Vagina (tissue), 2 donors: ENCODE measurements at regions not wholly inside any gene's neighbourhood (a gene's known extent, or its start where the extent isn't known, plus 50 kb on each side); places are given as distances from the start of the nearest gene placed in this dataset.

Experiments
- DNase-seq, 2 donors: peaks; one replicate each; pipeline ENCODE4 v3.0.0-alpha.2; 2017; ENCODE audit errors: extremely low spot score in 2 of 2
- H3K27ac ChIP-seq: fragments of 200-600 bp; sonication (generic); one replicate; pipeline ENCODE4 v1.5.1; 2019
- H3K27me3 ChIP-seq: fragments of 200-600 bp; sonication (generic); one replicate; pipeline ENCODE4 v1.5.1; 2019
- H3K36me3 ChIP-seq, 2 donors: fragments of 200-600 bp; sonication (generic); one replicate each; pipeline ENCODE4 v1.5.1; 2017 to 2019
- H3K4me1 ChIP-seq: fragments of 200-600 bp; sonication (generic); one replicate; pipeline ENCODE4 v1.5.1; 2019
- H3K4me3 ChIP-seq, 2 donors: fragments of 200-600 bp; sonication (generic); 1 replicate in 1 of 2; 2 replicates in 1 of 2; pipeline ENCODE4 v1.5.1; 2016 to 2019
- H3K9me3 ChIP-seq: fragments of 200-600 bp; sonication (generic); one replicate; pipeline ENCODE4 v1.5.1; 2019
- CTCF ChIP-seq, 3 experiments: fragments of 450-650 bp in 2 of 3; fragments of 200-600 bp in 1 of 3; sonication (generic) in 1 of 3; IDR thresholded peaks; one replicate each; pipeline ENCODE4 v1.5.1; 2017 to 2019; ENCODE audit warnings: antibody characterized with exemption in 3 of 3, mild to moderate bottlenecking in 2 of 3, moderate library complexity in 2 of 3
- POLR2A ChIP-seq, 2 donors: fragments of 450-650 bp; IDR thresholded peaks; one replicate each; pipeline ENCODE4 v1.6.1; 2017; ENCODE audit warnings: antibody characterized with exemption in 2 of 2, mild to moderate bottlenecking in 2 of 2, moderate library complexity in 2 of 2
- POLR2AphosphoS5 ChIP-seq, 2 donors: sonication (generic); formaldehyde crosslinking; IDR thresholded peaks; one replicate each; pipeline ENCODE4 v1.9.0; 2017; ENCODE audit warnings: antibody characterized with exemption in 2 of 2, mild to moderate bottlenecking in 2 of 2, low read depth in 1 of 2; ENCODE audit not compliant: insufficient read depth in 1 of 2
- intact Hi-C: fragments of 100-400 bp; cut with DNase I; formaldehyde crosslinking; loops from one replicate; pipeline ENCODE4 v1.15.1; 2023

GRCh38 chr1:234899730-234900072 lies 228.9 kb downstream of the TOMM20 start:
- intact Hi-C loops, result loop anchor here (5.0 kb wide), 1 partner anchor 92 kb away; no protein-coding TSS in a partner anchor
- no peak for DNase-seq
- no peaks in the 10 kb centered on the region for H3K27me3 ChIP-seq
- H3K36me3 ChIP-seq, result no peaks in the 10 kb centered on the region
- no peaks in the 10 kb centered on the region for H3K9me3 ChIP-seq
- TF ChIP-seq POLR2AphosphoS5 (IDR thresholded peaks at IDR 0.05; ENCODE audit: insufficient read depth in 1 of 2, low read depth in 1 of 2) (no peak), CTCF (IDR thresholded peaks at IDR 0.05) (no peak), POLR2A (IDR thresholded peaks at IDR 0.05) (no peak)
- H3K27ac ChIP-seq, result no peak overlapping the region
- H3K4me3 ChIP-seq, result no peak overlapping the region
- peaks cover 16% of the 10 kb centered on the region for H3K4me1 ChIP-seq

- Histone ChIP-seq H3K27ac (no peak overlapping the region), H3K27me3 (no peaks in the 10 kb centered on the region), H3K4me3 (no peak overlapping the region), H3K4me1 (peaks cover 21% of the 10 kb centered on the region), H3K36me3 (no peaks in the 10 kb centered on the region), H3K9me3 (no peaks in the 10 kb centered on the region)
- DNase-seq, result no peak
- intact Hi-C loops, result no loop called here
- TF ChIP-seq POLR2A (IDR thresholded peaks at IDR 0.05) (no peak), CTCF (IDR thresholded peaks at IDR 0.05) (no peak), POLR2AphosphoS5 (IDR thresholded peaks at IDR 0.05; ENCODE audit: insufficient read depth in 1 of 2, low read depth in 1 of 2) (no peak)
Measured at GRCh38 chr1:234899041-234899729, 229.5 kb downstream of the TOMM20 start.

- H3K36me3 ChIP-seq, result no peaks in the 10 kb centered on the region
- TF ChIP-seq CTCF (IDR thresholded peaks at IDR 0.05) (no peak), POLR2AphosphoS5 (IDR thresholded peaks at IDR 0.05; ENCODE audit: insufficient read depth in 1 of 2, low read depth in 1 of 2) (no peak), POLR2A (IDR thresholded peaks at IDR 0.05) (no peak)
- no peak for DNase-seq
- no peaks in the 10 kb centered on the region for H3K27me3 ChIP-seq
- intact Hi-C loops, result no loop called here
- H3K4me1 ChIP-seq, result peaks cover 27% of the 10 kb centered on the region
- H3K4me3 ChIP-seq, result no peak overlapping the region
- no peaks in the 10 kb centered on the region for H3K9me3 ChIP-seq
- no peak overlapping the region for H3K27ac ChIP-seq
Measured at GRCh38 chr1:234898455-234899033, 230.1 kb downstream of the TOMM20 start.

GRCh38 chr1:234897754-234898454 lies 230.7 kb downstream of the TOMM20 start:
- no peaks in the 10 kb centered on the region for H3K9me3 ChIP-seq
- TF ChIP-seq CTCF (IDR thresholded peaks at IDR 0.05) (no peak), POLR2AphosphoS5 (IDR thresholded peaks at IDR 0.05; ENCODE audit: insufficient read depth in 1 of 2, low read depth in 1 of 2) (no peak), POLR2A (IDR thresholded peaks at IDR 0.05) (no peak)
- H3K27me3 ChIP-seq, result no peaks in the 10 kb centered on the region
- H3K27ac ChIP-seq, result no peak overlapping the region
- no peak overlapping the region for H3K4me3 ChIP-seq
- intact Hi-C loops, result no loop called here
- DNase-seq, result no peak
- no peaks in the 10 kb centered on the region for H3K36me3 ChIP-seq
- peaks cover 30% of the 10 kb centered on the region for H3K4me1 ChIP-seq

- TF ChIP-seq POLR2AphosphoS5 (IDR thresholded peaks at IDR 0.05; ENCODE audit: insufficient read depth in 1 of 2, low read depth in 1 of 2) (no peak), POLR2A (IDR thresholded peaks at IDR 0.05) (no peak), CTCF (IDR thresholded peaks at IDR 0.05) (no peak)
- Histone ChIP-seq H3K27me3 (no peaks in the 10 kb centered on the region), H3K9me3 (no peaks in the 10 kb centered on the region), H3K4me1 (peaks cover 35% of the 10 kb centered on the region), H3K36me3 (no peaks in the 10 kb centered on the region), H3K4me3 (no peak overlapping the region), H3K27ac (no peak overlapping the region)
- DNase-seq, result no peak
- intact Hi-C loops, result no loop called here
Measured at GRCh38 chr1:234897390-234897749, 231.3 kb downstream of the TOMM20 start.
